ENCODE measurements at regions not wholly inside any gene's neighbourhood (a gene's known extent, or its start where the extent isn't known, plus 50 kb on each side); places are given as distances from the start of the nearest gene placed in this dataset.

GRCh38 chr1:29858646-29859045, 622.3 kb downstream of the PTPRU start:
- Histone ChIP-seq H3K36me3 (no peaks in the 10 kb centered on the region), H3K27ac (no peak overlapping the region), H3K27me3 (no peaks in the 10 kb centered on the region), H3K9me3 (peaks cover 0 to 18% (median 9%) of the 10 kb centered on the region in 4 donors), H3K4me3 (no peak overlapping the region), H3K4me1 (no peaks in the 10 kb centered on the region)
- 37 to 57% methylated on average over 6 of the region's 6 CpGs for WGBS, 2 donors
- DNase-seq (no peak), ATAC-seq (ENCODE audit: low FRiP score in 2 of 2) (no peak)
- TF ChIP-seq POLR2A (IDR thresholded peaks at IDR 0.05) (no peak), POLR2AphosphoS5 (IDR thresholded peaks at IDR 0.05) (no peak), EP300 (IDR thresholded peaks at IDR 0.05) (no peak)
- TF ChIP-seq, protein P1, sequence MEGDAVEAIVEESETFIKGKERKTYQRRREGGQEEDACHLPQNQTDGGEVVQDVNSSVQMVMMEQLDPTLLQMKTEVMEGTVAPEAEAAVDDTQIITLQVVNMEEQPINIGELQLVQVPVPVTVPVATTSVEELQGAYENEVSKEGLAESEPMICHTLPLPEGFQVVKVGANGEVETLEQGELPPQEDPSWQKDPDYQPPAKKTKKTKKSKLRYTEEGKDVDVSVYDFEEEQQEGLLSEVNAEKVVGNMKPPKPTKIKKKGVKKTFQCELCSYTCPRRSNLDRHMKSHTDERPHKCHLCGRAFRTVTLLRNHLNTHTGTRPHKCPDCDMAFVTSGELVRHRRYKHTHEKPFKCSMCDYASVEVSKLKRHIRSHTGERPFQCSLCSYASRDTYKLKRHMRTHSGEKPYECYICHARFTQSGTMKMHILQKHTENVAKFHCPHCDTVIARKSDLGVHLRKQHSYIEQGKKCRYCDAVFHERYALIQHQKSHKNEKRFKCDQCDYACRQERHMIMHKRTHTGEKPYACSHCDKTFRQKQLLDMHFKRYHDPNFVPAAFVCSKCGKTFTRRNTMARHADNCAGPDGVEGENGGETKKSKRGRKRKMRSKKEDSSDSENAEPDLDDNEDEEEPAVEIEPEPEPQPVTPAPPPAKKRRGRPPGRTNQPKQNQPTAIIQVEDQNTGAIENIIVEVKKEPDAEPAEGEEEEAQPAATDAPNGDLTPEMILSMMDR (IDR thresholded peaks at IDR 0.05), result no peak

DNA sequence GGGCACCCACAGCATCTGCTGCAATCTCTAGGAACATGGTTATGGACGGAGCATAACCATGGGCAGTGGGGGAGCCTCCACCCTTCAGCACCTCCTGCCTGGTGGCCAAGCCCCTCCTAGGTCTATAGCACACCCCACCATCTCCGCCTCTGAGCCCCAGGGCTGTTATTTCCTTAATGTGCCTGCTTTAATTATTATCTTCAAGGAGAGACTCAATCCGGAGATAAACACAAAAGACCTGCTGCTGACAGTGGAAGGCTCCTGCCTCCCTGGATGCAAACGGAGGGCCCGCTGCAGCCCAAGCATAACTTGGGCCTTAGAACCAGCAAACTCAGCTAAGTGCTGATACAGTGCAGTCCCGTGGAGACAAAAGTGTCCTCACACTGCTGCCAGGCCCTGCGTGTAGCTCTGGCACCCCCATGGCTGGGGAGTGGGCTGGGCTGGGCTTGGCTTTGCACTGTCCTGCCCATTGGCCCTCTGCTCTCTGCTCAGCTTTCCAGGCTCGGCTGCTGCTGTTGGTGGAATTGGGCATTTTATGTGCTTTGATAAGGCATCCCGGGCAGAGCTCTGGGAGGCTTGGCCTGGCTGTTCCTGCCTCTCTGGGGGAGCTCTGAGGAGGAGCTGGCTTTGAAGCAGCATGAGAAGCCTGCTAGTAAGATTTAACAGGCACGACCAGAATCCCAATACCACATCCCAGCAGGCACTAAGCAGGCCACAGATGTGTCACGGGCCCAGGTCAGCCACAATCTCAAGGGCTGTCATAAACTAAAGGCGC, 620.2 kb downstream of the PTPRU start:
- Histone ChIP-seq H3K27me3 (no peaks in the 10 kb centered on the region), H3K27ac (no peak overlapping the region), H3K36me3 (no peaks in the 10 kb centered on the region), H3K4me1 (no peaks in the 10 kb centered on the region), H3K9me3 (peaks cover 0 to 14% (median 9%) of the 10 kb centered on the region in 4 donors), H3K4me3 (no peak overlapping the region)
- 69 to 71% methylated on average over 6 to 12 of the region's 12 CpGs for WGBS, 2 donors
- DNase-seq, result no peak
- ATAC-seq (ENCODE audit: low FRiP score in 2 of 2), result no peak
- TF ChIP-seq POLR2AphosphoS5 (IDR thresholded peaks at IDR 0.05), result no peak
- TF ChIP-seq, protein P1 (IDR thresholded peaks at IDR 0.05), result no peak
- TF ChIP-seq POLR2A (IDR thresholded peaks at IDR 0.05), result no peak
- TF ChIP-seq EP300 (IDR thresholded peaks at IDR 0.05), result no peak

GRCh38 chr1:29855561-29856160, 619.3 kb downstream of the PTPRU start:
- no peak for ATAC-seq (ENCODE audit: low FRiP score in 2 of 2)
- 65 to 67% methylated on average over 10 of the region's 10 CpGs for WGBS, 2 donors
- DNase-seq, result no peak
- Histone ChIP-seq H3K4me3 (no peak overlapping the region), H3K4me1 (no peaks in the 10 kb centered on the region), H3K36me3 (no peaks in the 10 kb centered on the region), H3K9me3 (peaks cover 0 to 5% (median under 1%) of the 10 kb centered on the region in 4 donors), H3K27ac (no peak overlapping the region), H3K27me3 (no peaks in the 10 kb centered on the region)
- no peak for TF ChIP-seq POLR2A (IDR thresholded peaks at IDR 0.05)
- no peak for TF ChIP-seq EP300 (IDR thresholded peaks at IDR 0.05)
- TF ChIP-seq, protein P1 (IDR thresholded peaks at IDR 0.05), result no peak
- no peak for TF ChIP-seq POLR2AphosphoS5 (IDR thresholded peaks at IDR 0.05)

- ATAC-seq (ENCODE audit: low FRiP score in 2 of 2) (no peak), DNase-seq (no peak)
- WGBS, 2 donors, result 76 to 82% methylated on average over 9 of the region's 9 CpGs
- H3K4me1 ChIP-seq, result no peaks in the 10 kb centered on the region
- no peaks in the 10 kb centered on the region for H3K27me3 ChIP-seq
- TF ChIP-seq POLR2AphosphoS5 (IDR thresholded peaks at IDR 0.05) (no peak), POLR2A (IDR thresholded peaks at IDR 0.05) (no peak), EP300 (IDR thresholded peaks at IDR 0.05) (no peak)
- TF ChIP-seq, protein P1 (IDR thresholded peaks at IDR 0.05), result no peak
- no peak overlapping the region for H3K4me3 ChIP-seq
- H3K9me3 ChIP-seq, result no peaks in the 10 kb centered on the region
- no peak overlapping the region for H3K27ac ChIP-seq
- no peaks in the 10 kb centered on the region for H3K36me3 ChIP-seq
Observed at GRCh38 chr1:29854700-29855276, 618.5 kb downstream of the PTPRU start.

Measured in upper lobe of left lung (tissue), 6 donors.